ENCODE measurements at regions not wholly inside any gene's neighbourhood (a gene's known extent, or its start where the extent isn't known, plus 50 kb on each side); places are given as distances from the start of the nearest gene placed in this dataset.
"Not testable (repeated sequence)": the region's sequence is repeated elsewhere in the genome, so short reads cannot be mapped to it uniquely, and the experiment has no call there.

DNA sequence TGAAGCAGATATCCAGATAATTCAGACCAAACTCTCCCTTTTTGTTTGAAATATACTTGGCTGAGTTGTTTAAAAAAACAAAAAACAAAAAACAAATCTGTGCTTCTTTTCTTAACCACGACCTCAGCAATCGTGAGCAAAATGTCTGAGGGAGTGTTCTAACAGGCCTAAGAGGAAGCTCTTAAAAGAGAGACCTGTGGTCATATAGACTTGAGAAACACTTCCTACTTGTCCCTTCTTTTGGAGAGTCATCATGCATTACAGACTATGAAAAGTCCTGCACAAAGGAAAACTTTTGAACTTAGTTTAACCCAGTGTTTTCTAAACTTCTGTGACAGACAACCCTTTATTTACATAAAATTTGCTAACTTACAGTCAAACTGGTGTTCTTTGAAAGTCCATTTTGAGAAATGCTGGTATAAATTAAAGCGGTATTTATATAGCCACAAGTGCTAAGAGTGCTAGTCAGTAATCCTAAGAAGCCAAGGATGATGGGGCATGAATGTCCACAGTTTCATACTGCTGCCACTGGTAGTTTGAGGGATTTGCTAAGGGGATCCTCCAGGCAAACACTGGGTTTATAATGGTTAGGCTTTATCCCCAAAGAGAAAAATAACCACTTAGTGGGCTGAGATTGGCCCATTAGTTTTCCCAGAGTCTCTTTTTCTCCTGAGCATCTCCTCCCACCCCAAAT is 199.8 kb downstream of the LRRC70 start:
- H3K4me1 Mint-ChIP-seq, result peaks cover 0 to 3% (median 0%) of the 10 kb centered on the region in 3 donors
- peaks cover 2% of the 10 kb centered on the region for H3K27me3 Mint-ChIP-seq
- no peak overlapping the region for H3K4me3 Mint-ChIP-seq
- no peaks in the 10 kb centered on the region for H3K36me3 Mint-ChIP-seq
- H3K27ac Mint-ChIP-seq, result no peak overlapping the region
- H3K9me3 Mint-ChIP-seq, result no peaks in the 10 kb centered on the region

- not testable (repeated sequence) for H3K36me3 Mint-ChIP-seq, H3K27me3 Mint-ChIP-seq
These were observed 198.5 kb downstream of the LRRC70 start for GRCh38 chr5:62777081-62777480.

GRCh38 chr5:62776592-62776991 is 198.0 kb downstream of the LRRC70 start:
- not testable (repeated sequence) for H3K9me3 Mint-ChIP-seq, H3K4me1 Mint-ChIP-seq, H3K27me3 Mint-ChIP-seq, H3K4me3 Mint-ChIP-seq, H3K27ac Mint-ChIP-seq, H3K36me3 Mint-ChIP-seq

More at GRCh38 chr5:62777081-62777480, 198.5 kb downstream of the LRRC70 start:
- not testable (repeated sequence) for H3K27ac Mint-ChIP-seq, H3K4me3 Mint-ChIP-seq, H3K9me3 Mint-ChIP-seq, H3K4me1 Mint-ChIP-seq

DNA sequence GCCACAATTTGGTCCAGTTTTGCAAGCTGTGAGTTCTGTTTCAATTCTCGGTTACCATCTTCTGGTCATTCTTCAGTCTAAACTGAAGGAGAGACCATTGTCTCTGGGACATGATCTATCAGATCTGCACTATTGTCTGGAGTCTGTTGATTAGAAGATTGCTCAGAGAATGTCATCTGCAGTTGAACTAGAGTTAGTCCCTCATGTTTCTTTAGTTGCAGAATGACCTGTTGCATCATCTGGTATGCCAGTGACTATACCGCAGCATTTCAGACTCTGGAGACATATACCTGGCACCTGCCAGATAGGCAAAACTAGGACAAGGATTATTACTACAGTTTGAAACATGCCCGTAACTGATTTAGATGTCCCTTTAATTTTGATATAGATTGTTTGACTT is 194.8 kb downstream of the LRRC70 start:
- H3K9me3 Mint-ChIP-seq, result no peaks in the 10 kb centered on the region
- no peaks in the 10 kb centered on the region for H3K36me3 Mint-ChIP-seq
- H3K27me3 Mint-ChIP-seq, result no peaks in the 10 kb centered on the region
- H3K4me3 Mint-ChIP-seq, result no peak overlapping the region
- no peak overlapping the region for H3K27ac Mint-ChIP-seq
- H3K4me1 Mint-ChIP-seq, result peaks cover 0 to 2% (median 0%) of the 10 kb centered on the region in 3 donors

GRCh38 chr5:62771341-62771740 is 192.7 kb downstream of the LRRC70 start:
- no peaks in the 10 kb centered on the region for H3K4me1 Mint-ChIP-seq
- H3K27ac Mint-ChIP-seq, result no peak overlapping the region
- H3K4me3 Mint-ChIP-seq, result no peak overlapping the region
- H3K27me3 Mint-ChIP-seq, result no peaks in the 10 kb centered on the region
- H3K9me3 Mint-ChIP-seq, result no peaks in the 10 kb centered on the region
- H3K36me3 Mint-ChIP-seq, result no peaks in the 10 kb centered on the region

GRCh38 chr5:62767650-62768049 is 189.0 kb downstream of the LRRC70 start:
- H3K4me1 Mint-ChIP-seq, result peaks cover 0 to under 1% (median 0%) of the 10 kb centered on the region in 3 donors
- no peak overlapping the region for H3K27ac Mint-ChIP-seq

DNA sequence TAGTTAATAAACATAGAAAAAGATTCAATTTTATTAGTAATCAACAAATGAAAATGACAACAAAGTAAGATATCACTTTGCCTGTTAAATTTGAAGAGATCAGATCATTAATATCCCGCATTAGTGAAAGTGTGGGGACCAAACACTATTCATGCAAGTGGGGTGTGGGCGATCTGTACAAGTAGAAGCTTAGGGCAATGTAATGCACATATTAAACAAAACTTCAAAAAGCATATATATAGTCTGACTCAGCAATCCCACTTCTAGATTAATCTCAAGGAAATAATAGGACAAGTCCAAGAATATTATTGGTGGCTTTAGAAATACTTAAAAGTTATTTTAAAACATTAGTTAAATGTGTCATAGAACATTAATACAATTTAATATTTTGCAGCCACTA is 188.5 kb downstream of the LRRC70 start:
- no peak overlapping the region for H3K27ac Mint-ChIP-seq
- no peaks in the 10 kb centered on the region for H3K9me3 Mint-ChIP-seq
- H3K4me3 Mint-ChIP-seq, result no peak overlapping the region

More at GRCh38 chr5:62767650-62768049, 189.0 kb downstream of the LRRC70 start:
- no peaks in the 10 kb centered on the region for H3K9me3 Mint-ChIP-seq
- H3K4me3 Mint-ChIP-seq, result no peak overlapping the region
- H3K36me3 Mint-ChIP-seq, result no peaks in the 10 kb centered on the region
- no peaks in the 10 kb centered on the region for H3K27me3 Mint-ChIP-seq

GRCh38 chr5:62762503-62762902 is 183.9 kb downstream of the LRRC70 start:
- H3K4me3 Mint-ChIP-seq, result no peak overlapping the region
- no peak overlapping the region for H3K27ac Mint-ChIP-seq
- H3K27me3 Mint-ChIP-seq, result no peaks in the 10 kb centered on the region
- H3K36me3 Mint-ChIP-seq, result no peaks in the 10 kb centered on the region
- peaks cover 0 to 2% (median 0%) of the 10 kb centered on the region in 3 donors for H3K4me1 Mint-ChIP-seq
- no peaks in the 10 kb centered on the region for H3K9me3 Mint-ChIP-seq

More for the DNA sequence above, 188.5 kb downstream of the LRRC70 start:
- Mint-ChIP-seq H3K27me3 (no peaks in the 10 kb centered on the region), H3K36me3 (no peaks in the 10 kb centered on the region), H3K4me1 (peaks cover 0 to 2% (median 0%) of the 10 kb centered on the region in 3 donors)

GRCh38 chr5:62757686-62758085 is 179.1 kb downstream of the LRRC70 start:
- not testable (repeated sequence) for H3K27me3 Mint-ChIP-seq, H3K36me3 Mint-ChIP-seq, H3K27ac Mint-ChIP-seq, H3K4me1 Mint-ChIP-seq, H3K4me3 Mint-ChIP-seq
- peaks cover 0 to 10% (median 6%) of the 10 kb centered on the region in 3 donors for H3K9me3 Mint-ChIP-seq

GRCh38 chr5:62752998-62753367 is 174.4 kb downstream of the LRRC70 start:
- not testable (repeated sequence) for H3K27ac Mint-ChIP-seq, H3K4me3 Mint-ChIP-seq, H3K36me3 Mint-ChIP-seq, H3K4me1 Mint-ChIP-seq, H3K27me3 Mint-ChIP-seq
- H3K9me3 Mint-ChIP-seq, result peaks cover 0 to 10% (median 6%) of the 10 kb centered on the region in 3 donors

GRCh38 chr5:62752056-62752997 is 173.7 kb downstream of the LRRC70 start:
- not testable (repeated sequence) for H3K4me1 Mint-ChIP-seq, H3K27ac Mint-ChIP-seq, H3K27me3 Mint-ChIP-seq, H3K4me3 Mint-ChIP-seq, H3K36me3 Mint-ChIP-seq
- H3K9me3 Mint-ChIP-seq, result peaks cover 0 to 10% (median 6%) of the 10 kb centered on the region in 3 donors

GRCh38 chr5:62742207-62742606 is 163.6 kb downstream of the LRRC70 start:
- no peaks in the 10 kb centered on the region for H3K9me3 Mint-ChIP-seq
- no peaks in the 10 kb centered on the region for H3K36me3 Mint-ChIP-seq
- no peaks in the 10 kb centered on the region for H3K4me1 Mint-ChIP-seq
- H3K27ac Mint-ChIP-seq, result no peak overlapping the region
- H3K4me3 Mint-ChIP-seq, result no peak overlapping the region
- peaks cover 2% of the 10 kb centered on the region for H3K27me3 Mint-ChIP-seq

GRCh38 chr5:62741761-62742160 is 163.1 kb downstream of the LRRC70 start:
- H3K9me3 Mint-ChIP-seq, result no peaks in the 10 kb centered on the region
- H3K27me3 Mint-ChIP-seq, result peaks cover 4% of the 10 kb centered on the region
- H3K27ac Mint-ChIP-seq, result no peak overlapping the region
- H3K36me3 Mint-ChIP-seq, result no peaks in the 10 kb centered on the region
- H3K4me1 Mint-ChIP-seq, result no peaks in the 10 kb centered on the region
- no peak overlapping the region for H3K4me3 Mint-ChIP-seq

DNA sequence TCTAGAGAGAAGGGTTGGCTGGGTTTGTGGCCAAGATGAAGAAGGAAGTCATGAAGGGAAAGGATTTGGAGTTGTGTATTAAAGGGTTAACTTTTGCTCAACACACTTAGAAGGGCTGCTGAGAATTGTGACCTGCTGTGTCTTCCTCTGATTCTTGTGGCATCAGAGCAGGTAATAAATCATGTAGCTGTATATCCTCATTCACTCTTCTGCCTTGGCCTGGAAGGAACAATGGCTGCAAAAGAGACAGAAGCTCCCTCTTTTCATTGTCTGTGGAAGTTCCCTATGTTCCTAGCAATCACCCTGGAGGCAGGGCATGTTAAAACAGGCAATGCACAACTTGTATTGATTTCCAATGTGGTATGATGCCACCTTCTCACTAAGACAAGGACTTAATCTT is 159.1 kb downstream of the LRRC70 start:
- Mint-ChIP-seq H3K4me3 (no peak overlapping the region), H3K4me1 (no peaks in the 10 kb centered on the region), H3K27me3 (peaks cover 4% of the 10 kb centered on the region), H3K9me3 (peaks cover 0 to 6% (median 0%) of the 10 kb centered on the region in 3 donors), H3K27ac (no peak overlapping the region), H3K36me3 (no peaks in the 10 kb centered on the region)

- Mint-ChIP-seq H3K9me3 (peaks cover 0 to 12% (median 3%) of the 10 kb centered on the region in 3 donors), H3K4me1 (no peaks in the 10 kb centered on the region), H3K4me3 (no peak overlapping the region), H3K36me3 (no peaks in the 10 kb centered on the region), H3K27ac (no peak overlapping the region), H3K27me3 (peaks cover 6% of the 10 kb centered on the region)
These were observed 154.1 kb downstream of the LRRC70 start for GRCh38 chr5:62732677-62733121.

All from IgD-negative memory B cell (primary cell).